ENCODE measurements at regions not wholly inside any gene's neighbourhood (a gene's known extent, or its start where the extent isn't known, plus 50 kb on each side); places are given as distances from the start of the nearest gene placed in this dataset.

GRCh38 chr10:130570074-130570473 lies 433.9 kb downstream of the GLRX3 start:
- Histone ChIP-seq H3K36me3 (ENCODE audit: control insufficient read depth, insufficient read depth, low read length) (no peaks in the 10 kb centered on the region), H3K4me3 (ENCODE audit: low read depth, low read length) (no peak overlapping the region), H3K27me3 (ENCODE audit: control insufficient read depth, insufficient read depth, low read length) (no peaks in the 10 kb centered on the region)
- TF ChIP-seq CTCF (IDR thresholded peaks at IDR 0.05; ENCODE audit: insufficient read depth, low read length, poor library complexity, severe bottlenecking), result no peak
- no peak for DNase-seq (ENCODE audit: low read depth)

GRCh38 chr10:130571674-130572073 lies 435.5 kb downstream of the GLRX3 start:
- Histone ChIP-seq H3K27me3 (ENCODE audit: control insufficient read depth, insufficient read depth, low read length) (no peaks in the 10 kb centered on the region), H3K4me3 (ENCODE audit: low read depth, low read length) (no peak overlapping the region), H3K36me3 (ENCODE audit: control insufficient read depth, insufficient read depth, low read length) (no peaks in the 10 kb centered on the region)
- DNase-seq (ENCODE audit: low read depth), result no peak
- no peak for TF ChIP-seq CTCF (IDR thresholded peaks at IDR 0.05; ENCODE audit: insufficient read depth, low read length, poor library complexity, severe bottlenecking)

DNA sequence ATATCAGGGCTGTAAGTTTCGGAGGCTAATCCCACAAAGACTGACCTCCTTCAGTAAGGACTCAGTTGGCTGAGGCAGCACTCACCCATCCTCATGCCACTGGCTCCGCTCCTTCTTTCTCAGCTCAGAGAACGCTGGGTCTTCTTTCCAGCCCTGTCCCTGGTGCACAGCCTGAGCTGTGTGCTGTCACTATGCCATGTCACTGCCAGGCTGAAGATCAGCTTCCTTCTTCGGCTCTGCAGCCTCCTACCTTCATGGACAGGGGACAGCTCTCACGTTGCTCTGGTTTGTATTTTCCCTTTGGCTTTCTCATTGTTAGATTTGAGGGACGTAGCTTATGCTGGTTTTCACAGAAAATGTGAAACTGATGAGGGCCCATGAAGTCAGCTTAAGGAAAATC lies 437.3 kb downstream of the GLRX3 start:
- H3K4me3 ChIP-seq (ENCODE audit: low read depth, low read length), result no peak overlapping the region
- no peak for TF ChIP-seq CTCF (IDR thresholded peaks at IDR 0.05; ENCODE audit: insufficient read depth, low read length, poor library complexity, severe bottlenecking)
- H3K36me3 ChIP-seq (ENCODE audit: control insufficient read depth, insufficient read depth, low read length), result no peaks in the 10 kb centered on the region
- no peaks in the 10 kb centered on the region for H3K27me3 ChIP-seq (ENCODE audit: control insufficient read depth, insufficient read depth, low read length)
- DNase-seq (ENCODE audit: low read depth), result no peak

GRCh38 chr10:130575756-130576285 lies 439.6 kb downstream of the GLRX3 start:
- no peak for DNase-seq (ENCODE audit: low read depth)
- H3K36me3 ChIP-seq (ENCODE audit: control insufficient read depth, insufficient read depth, low read length), result no peaks in the 10 kb centered on the region
- no peak for TF ChIP-seq CTCF (IDR thresholded peaks at IDR 0.05; ENCODE audit: insufficient read depth, low read length, poor library complexity, severe bottlenecking)
- H3K27me3 ChIP-seq (ENCODE audit: control insufficient read depth, insufficient read depth, low read length), result no peaks in the 10 kb centered on the region
- no peak overlapping the region for H3K4me3 ChIP-seq (ENCODE audit: low read depth, low read length)

DNA sequence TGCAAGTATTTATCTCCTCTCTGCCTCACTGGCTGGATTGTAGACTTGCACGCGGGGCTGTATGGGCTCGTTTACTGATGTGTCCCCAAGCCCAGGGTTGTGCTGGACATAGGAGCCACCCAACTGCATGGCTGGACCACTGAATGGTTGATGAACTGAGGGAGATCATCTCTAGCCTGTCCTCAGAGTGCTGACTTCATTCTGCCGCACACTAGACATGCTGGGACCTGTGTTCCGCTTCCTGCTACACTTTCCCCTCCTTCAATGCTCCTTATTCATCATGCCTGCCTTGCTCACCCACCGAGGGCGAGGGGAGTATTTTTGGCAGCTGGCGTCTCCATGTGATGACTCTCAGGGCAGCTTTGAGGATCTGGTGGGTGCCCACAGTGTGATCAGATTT lies 440.2 kb downstream of the GLRX3 start:
- H3K4me3 ChIP-seq (ENCODE audit: low read depth, low read length), result no peak overlapping the region
- no peak for DNase-seq (ENCODE audit: low read depth)
- H3K36me3 ChIP-seq (ENCODE audit: control insufficient read depth, insufficient read depth, low read length), result no peaks in the 10 kb centered on the region
- no peaks in the 10 kb centered on the region for H3K27me3 ChIP-seq (ENCODE audit: control insufficient read depth, insufficient read depth, low read length)
- no peak for TF ChIP-seq CTCF (IDR thresholded peaks at IDR 0.05; ENCODE audit: insufficient read depth, low read length, poor library complexity, severe bottlenecking)

DNA sequence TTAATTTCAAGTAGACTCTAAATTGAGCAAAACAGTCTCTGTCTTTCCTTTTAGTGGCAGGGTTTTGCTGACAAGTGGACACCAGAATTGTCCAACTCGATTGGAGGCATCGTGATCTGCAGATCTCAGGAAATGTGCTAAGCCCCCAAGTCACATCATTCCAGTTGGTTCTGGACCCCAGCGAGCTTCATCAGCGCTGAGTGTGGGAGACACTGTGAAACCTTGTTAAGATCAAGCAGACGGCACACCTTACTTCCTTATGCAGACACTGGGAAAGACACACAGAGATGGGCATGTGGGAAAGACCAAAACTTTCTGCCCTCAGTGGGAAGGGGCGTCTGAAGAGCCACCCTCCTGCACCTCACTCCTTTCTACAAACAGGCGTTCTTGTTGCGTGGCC lies 440.8 kb downstream of the GLRX3 start:
- H3K36me3 ChIP-seq (ENCODE audit: control insufficient read depth, insufficient read depth, low read length), result no peaks in the 10 kb centered on the region
- no peaks in the 10 kb centered on the region for H3K27me3 ChIP-seq (ENCODE audit: control insufficient read depth, insufficient read depth, low read length)
- no peak overlapping the region for H3K4me3 ChIP-seq (ENCODE audit: low read depth, low read length)
- no peak for DNase-seq (ENCODE audit: low read depth)
- TF ChIP-seq CTCF (IDR thresholded peaks at IDR 0.05; ENCODE audit: insufficient read depth, low read length, poor library complexity, severe bottlenecking), result no peak
